ENCODE measurements at regions not wholly inside any gene's neighbourhood (a gene's known extent, or its start where the extent isn't known, plus 50 kb on each side); places are given as distances from the start of the nearest gene placed in this dataset.

GRCh38 chr6:167690931-167691330, 135.8 kb upstream of the AFDN start:
- TF ChIP-seq CTCF (IDR thresholded peaks at IDR 0.05; ENCODE audit: low read length) (no peak), EZH2 (IDR thresholded peaks at IDR 0.05; ENCODE audit: borderline replicate concordance, low read length) (no peak)

All from OCI-LY1 (cell line).